ENCODE measurements at regions not wholly inside any gene's neighbourhood (a gene's known extent, or its start where the extent isn't known, plus 50 kb on each side); places are given as distances from the start of the nearest gene placed in this dataset.

- TF ChIP-seq POLR2AphosphoS5 (IDR thresholded peaks at IDR 0.05; ENCODE audit: insufficient read depth in 1 of 2, low read depth in 1 of 2) (no peak), POLR2A (IDR thresholded peaks at IDR 0.05) (no peak), CTCF (IDR thresholded peaks at IDR 0.05) (no peak)
- H3K9me3 ChIP-seq = no peaks in the 10 kb centered on the region
- no peaks in the 10 kb centered on the region for H3K4me1 ChIP-seq
- DNase-seq (ENCODE audit: extremely low spot score in 2 of 2) = no peak
- no peaks in the 10 kb centered on the region for H3K36me3 ChIP-seq
- intact Hi-C loops (cut with DNase I) = no loop called here
- H3K27ac ChIP-seq = no peak overlapping the region
- no peak overlapping the region for H3K4me3 ChIP-seq
- no peaks in the 10 kb centered on the region for H3K27me3 ChIP-seq
Measured at GRCh38 chr10:59561477-59562121, 148.1 kb downstream of the SLC16A9 start.

GRCh38 chr10:59560990-59561389 is 148.7 kb downstream of the SLC16A9 start:
- Histone ChIP-seq H3K9me3 (no peaks in the 10 kb centered on the region), H3K27me3 (no peaks in the 10 kb centered on the region), H3K4me3 (no peak overlapping the region), H3K27ac (no peak overlapping the region), H3K4me1 (no peaks in the 10 kb centered on the region), H3K36me3 (no peaks in the 10 kb centered on the region)
- TF ChIP-seq POLR2AphosphoS5 (IDR thresholded peaks at IDR 0.05; ENCODE audit: insufficient read depth in 1 of 2, low read depth in 1 of 2) = no peak
- TF ChIP-seq CTCF (IDR thresholded peaks at IDR 0.05) = no peak
- TF ChIP-seq POLR2A (IDR thresholded peaks at IDR 0.05) = no peak
- intact Hi-C loops (cut with DNase I) = no loop called here
- DNase-seq (ENCODE audit: extremely low spot score in 2 of 2) = no peak

- Histone ChIP-seq H3K4me1 (no peaks in the 10 kb centered on the region), H3K27me3 (no peaks in the 10 kb centered on the region), H3K27ac (no peak overlapping the region), H3K4me3 (no peak overlapping the region), H3K9me3 (no peaks in the 10 kb centered on the region), H3K36me3 (no peaks in the 10 kb centered on the region)
- TF ChIP-seq POLR2A (IDR thresholded peaks at IDR 0.05) (no peak), POLR2AphosphoS5 (IDR thresholded peaks at IDR 0.05; ENCODE audit: insufficient read depth in 1 of 2, low read depth in 1 of 2) (no peak), CTCF (IDR thresholded peaks at IDR 0.05) (no peak)
- DNase-seq (ENCODE audit: extremely low spot score in 2 of 2) = no peak
- intact Hi-C loops (cut with DNase I) = no loop called here
Measured at GRCh38 chr10:59560161-59560560, 149.5 kb downstream of the SLC16A9 start.

GRCh38 chr10:59558066-59558465 is 151.6 kb downstream of the SLC16A9 start:
- Histone ChIP-seq H3K36me3 (no peaks in the 10 kb centered on the region), H3K27ac (no peak overlapping the region), H3K27me3 (no peaks in the 10 kb centered on the region), H3K4me1 (no peaks in the 10 kb centered on the region), H3K4me3 (no peak overlapping the region), H3K9me3 (no peaks in the 10 kb centered on the region)
- intact Hi-C loops (cut with DNase I) = no loop called here
- no peak for TF ChIP-seq POLR2AphosphoS5 (IDR thresholded peaks at IDR 0.05; ENCODE audit: insufficient read depth in 1 of 2, low read depth in 1 of 2)
- TF ChIP-seq CTCF (IDR thresholded peaks at IDR 0.05) = no peak
- no peak for TF ChIP-seq POLR2A (IDR thresholded peaks at IDR 0.05)
- no peak for DNase-seq (ENCODE audit: extremely low spot score in 2 of 2)

GRCh38 chr10:59557642-59558041 is 152.0 kb downstream of the SLC16A9 start:
- no peaks in the 10 kb centered on the region for H3K36me3 ChIP-seq
- H3K27me3 ChIP-seq = no peaks in the 10 kb centered on the region
- no peaks in the 10 kb centered on the region for H3K4me1 ChIP-seq
- no peak for DNase-seq (ENCODE audit: extremely low spot score in 2 of 2)
- intact Hi-C loops (cut with DNase I) = no loop called here
- no peaks in the 10 kb centered on the region for H3K9me3 ChIP-seq
- no peak overlapping the region for H3K4me3 ChIP-seq
- TF ChIP-seq POLR2A (IDR thresholded peaks at IDR 0.05) (no peak), CTCF (IDR thresholded peaks at IDR 0.05) (no peak), POLR2AphosphoS5 (IDR thresholded peaks at IDR 0.05; ENCODE audit: insufficient read depth in 1 of 2, low read depth in 1 of 2) (no peak)
- H3K27ac ChIP-seq = no peak overlapping the region

All from vagina (tissue), 2 donors.